Activated T-helper 2 cell treated with anti-CD3 and anti-CD28 coated beads, Interferon-gamma antibody, Interleukin-2, Interleukin-4, amounts not matched to agents 10 μg/mL and 5 μg/mL and 100 μg/mL, durations not matched to agents 14 hours and 24 hours and 36 hours (primary cell): ENCODE measurements at regions not wholly inside any gene's neighbourhood (a gene's known extent, or its start where the extent isn't known, plus 50 kb on each side); places are given as distances from the start of the nearest gene placed in this dataset.

Experiments
- DNase-seq: peaks from one replicate; pipeline ENCODE4 v3.0.0; 2021; ENCODE audit warnings: low spot score
- H3K27ac Mint-ChIP-seq: one replicate; pipeline ENCODE4 v1.8.0; 2021; ENCODE audit warnings: mixed read lengths
- H3K27me3 Mint-ChIP-seq: one replicate; pipeline ENCODE4 v1.8.0; 2021; ENCODE audit warnings: low read depth, mixed read lengths
- H3K36me3 Mint-ChIP-seq: one replicate; pipeline ENCODE4 v1.8.0; 2021; ENCODE audit warnings: low read depth, mixed read lengths
- H3K4me1 Mint-ChIP-seq: one replicate; pipeline ENCODE4 v1.8.0; 2021; ENCODE audit warnings: low read depth, mixed read lengths
- H3K4me3 Mint-ChIP-seq: one replicate; pipeline ENCODE4 v1.8.0; 2021; ENCODE audit warnings: low read depth, mild to moderate bottlenecking, moderate library complexity, mixed read lengths
- H3K9me3 Mint-ChIP-seq: one replicate; pipeline ENCODE4 v1.8.0; 2021; ENCODE audit warnings: mixed read lengths
- intact Hi-C: fragments of 100-400 bp; cut with micrococcal nuclease; formaldehyde crosslinking; loops from one replicate; pipeline ENCODE4 v1.15.1; 2023

GRCh38 chr9:89928521-89929275 is 323.9 kb downstream of the GADD45G start:
- Mint-ChIP-seq H3K4me3 (no peak overlapping the region), H3K4me1 (peaks cover 24% of the 10 kb centered on the region), H3K36me3 (no peaks in the 10 kb centered on the region), H3K27me3 (no peaks in the 10 kb centered on the region), H3K27ac (no peak overlapping the region), H3K9me3 (no peaks in the 10 kb centered on the region)
- no peak for DNase-seq
- intact Hi-C loops = no loop called here

GRCh38 chr9:89929315-89929672 is 324.5 kb downstream of the GADD45G start:
- Mint-ChIP-seq H3K36me3 (no peaks in the 10 kb centered on the region), H3K4me1 (peaks cover 18% of the 10 kb centered on the region), H3K27me3 (no peaks in the 10 kb centered on the region), H3K27ac (no peak overlapping the region), H3K9me3 (no peaks in the 10 kb centered on the region), H3K4me3 (no peak overlapping the region)
- intact Hi-C loops = no loop called here
- no peak for DNase-seq

GRCh38 chr9:89929673-89930480 is 325.1 kb downstream of the GADD45G start:
- H3K9me3 Mint-ChIP-seq = no peaks in the 10 kb centered on the region
- H3K36me3 Mint-ChIP-seq = no peaks in the 10 kb centered on the region
- no peak for DNase-seq
- H3K4me1 Mint-ChIP-seq = peaks cover 13% of the 10 kb centered on the region
- intact Hi-C loops = no loop called here
- H3K27me3 Mint-ChIP-seq = no peaks in the 10 kb centered on the region
- H3K4me3 Mint-ChIP-seq = no peak overlapping the region
- no peak overlapping the region for H3K27ac Mint-ChIP-seq

GRCh38 chr9:89933578-89933977 is 328.8 kb downstream of the GADD45G start:
- H3K4me1 Mint-ChIP-seq = peaks cover 7% of the 10 kb centered on the region
- H3K4me3 Mint-ChIP-seq = no peak overlapping the region
- intact Hi-C loops = no loop called here
- DNase-seq = no peak
- H3K27me3 Mint-ChIP-seq = peaks cover 3% of the 10 kb centered on the region
- no peaks in the 10 kb centered on the region for H3K9me3 Mint-ChIP-seq
- H3K36me3 Mint-ChIP-seq = no peaks in the 10 kb centered on the region
- no peak overlapping the region for H3K27ac Mint-ChIP-seq

- DNase-seq = no peak
- intact Hi-C loops = no loop called here
- H3K4me1 Mint-ChIP-seq = peaks cover 10% of the 10 kb centered on the region
- H3K4me3 Mint-ChIP-seq = no peak overlapping the region
- peaks cover 12% of the 10 kb centered on the region for H3K27me3 Mint-ChIP-seq
- H3K36me3 Mint-ChIP-seq = no peaks in the 10 kb centered on the region
- H3K9me3 Mint-ChIP-seq = no peaks in the 10 kb centered on the region
- no peak overlapping the region for H3K27ac Mint-ChIP-seq
Observed at GRCh38 chr9:89935115-89935514, 330.3 kb downstream of the GADD45G start.

GRCh38 chr9:89935801-89936200 is 331.0 kb downstream of the GADD45G start:
- H3K27me3 Mint-ChIP-seq = peaks cover 12% of the 10 kb centered on the region
- no peak overlapping the region for H3K27ac Mint-ChIP-seq
- H3K36me3 Mint-ChIP-seq = no peaks in the 10 kb centered on the region
- intact Hi-C loops = no loop called here
- no peaks in the 10 kb centered on the region for H3K9me3 Mint-ChIP-seq
- peaks cover 7% of the 10 kb centered on the region for H3K4me1 Mint-ChIP-seq
- H3K4me3 Mint-ChIP-seq = no peak overlapping the region
- no peak for DNase-seq

GRCh38 chr9:89937051-89937450 is 332.2 kb downstream of the GADD45G start:
- DNase-seq = no peak
- no peak overlapping the region for H3K4me3 Mint-ChIP-seq
- peaks cover 12% of the 10 kb centered on the region for H3K27me3 Mint-ChIP-seq
- peaks cover 15% of the 10 kb centered on the region for H3K4me1 Mint-ChIP-seq
- no peaks in the 10 kb centered on the region for H3K36me3 Mint-ChIP-seq
- no peaks in the 10 kb centered on the region for H3K9me3 Mint-ChIP-seq
- H3K27ac Mint-ChIP-seq = no peak overlapping the region
- intact Hi-C loops = no loop called here

GRCh38 chr9:89939181-89939580 is 334.4 kb downstream of the GADD45G start:
- intact Hi-C loops = no loop called here
- Mint-ChIP-seq H3K4me1 (peaks cover 16% of the 10 kb centered on the region), H3K4me3 (no peak overlapping the region), H3K27ac (no peak overlapping the region), H3K9me3 (no peaks in the 10 kb centered on the region), H3K27me3 (peaks cover 13% of the 10 kb centered on the region), H3K36me3 (no peaks in the 10 kb centered on the region)
- no peak for DNase-seq

- no peaks in the 10 kb centered on the region for H3K9me3 Mint-ChIP-seq
- no peak for DNase-seq
- peaks cover 16% of the 10 kb centered on the region for H3K4me1 Mint-ChIP-seq
- H3K27ac Mint-ChIP-seq = no peak overlapping the region
- no peaks in the 10 kb centered on the region for H3K36me3 Mint-ChIP-seq
- no peak overlapping the region for H3K4me3 Mint-ChIP-seq
- intact Hi-C loops = no loop called here
- H3K27me3 Mint-ChIP-seq = peaks cover 13% of the 10 kb centered on the region
Observed at GRCh38 chr9:89939626-89940292, 334.9 kb downstream of the GADD45G start.

GRCh38 chr9:89940625-89941024 is 335.8 kb downstream of the GADD45G start:
- intact Hi-C loops = no loop called here
- DNase-seq = no peak
- Mint-ChIP-seq H3K4me1 (peaks cover 16% of the 10 kb centered on the region), H3K9me3 (no peaks in the 10 kb centered on the region), H3K27ac (no peak overlapping the region), H3K27me3 (peaks cover 13% of the 10 kb centered on the region), H3K4me3 (no peak overlapping the region), H3K36me3 (no peaks in the 10 kb centered on the region)

GRCh38 chr9:89941875-89942274 is 337.1 kb downstream of the GADD45G start:
- Mint-ChIP-seq H3K27ac (no peak overlapping the region), H3K27me3 (peaks cover 10% of the 10 kb centered on the region), H3K4me3 (no peak overlapping the region), H3K9me3 (no peaks in the 10 kb centered on the region), H3K36me3 (no peaks in the 10 kb centered on the region), H3K4me1 (peaks cover 12% of the 10 kb centered on the region)
- intact Hi-C loops = no loop called here
- no peak for DNase-seq

- Mint-ChIP-seq H3K4me3 (no peak overlapping the region), H3K27ac (no peak overlapping the region), H3K9me3 (no peaks in the 10 kb centered on the region), H3K27me3 (peaks cover 10% of the 10 kb centered on the region), H3K36me3 (no peaks in the 10 kb centered on the region), H3K4me1 (peaks cover 12% of the 10 kb centered on the region)
- intact Hi-C loops = no loop called here
- DNase-seq = no peak
Observed at GRCh38 chr9:89942643-89943042, 337.8 kb downstream of the GADD45G start.

GRCh38 chr9:89943309-89943708 is 338.5 kb downstream of the GADD45G start:
- H3K4me3 Mint-ChIP-seq = no peak overlapping the region
- no peaks in the 10 kb centered on the region for H3K9me3 Mint-ChIP-seq
- H3K27me3 Mint-ChIP-seq = peaks cover 10% of the 10 kb centered on the region
- H3K4me1 Mint-ChIP-seq = peaks cover 16% of the 10 kb centered on the region
- no peak for DNase-seq
- no peak overlapping the region for H3K27ac Mint-ChIP-seq
- intact Hi-C loops = no loop called here
- H3K36me3 Mint-ChIP-seq = no peaks in the 10 kb centered on the region
